ENCODE measurements at regions not wholly inside any gene's neighbourhood (a gene's known extent, or its start where the extent isn't known, plus 50 kb on each side); places are given as distances from the start of the nearest gene placed in this dataset.
"Not testable (repeated sequence)": the region's sequence is repeated elsewhere in the genome, so short reads cannot be mapped to it uniquely, and the experiment has no call there.

- no peak for DNase-seq
Measured at GRCh38 chr5:87784311-87784710, 371.6 kb upstream of the CCNH start.

GRCh38 chr5:87782916-87783315, 370.2 kb upstream of the CCNH start:
- no peak for DNase-seq

- no peak for DNase-seq
Measured at GRCh38 chr5:87781976-87782375, 369.2 kb upstream of the CCNH start.

GRCh38 chr5:87780831-87781760, 368.4 kb upstream of the CCNH start:
- DNase-seq = peak; percentile 96

GRCh38 chr5:87778876-87779275, 366.1 kb upstream of the CCNH start:
- DNase-seq = no peak

GRCh38 chr5:87777877-87778276, 365.1 kb upstream of the CCNH start:
- no peak for DNase-seq

- no peak for DNase-seq
Measured at GRCh38 chr5:87776785-87777184, 364.1 kb upstream of the CCNH start.

- not testable (repeated sequence) for DNase-seq
Measured at GRCh38 chr5:87776302-87776701, 363.6 kb upstream of the CCNH start.

- DNase-seq = no peak
Measured at GRCh38 chr5:87775228-87775627, 362.5 kb upstream of the CCNH start.

- no peak for DNase-seq
Measured at GRCh38 chr5:87774804-87775203, 362.1 kb upstream of the CCNH start.

- peak; percentile 29 for DNase-seq
Measured at GRCh38 chr5:87770601-87771121, 357.9 kb upstream of the CCNH start.

GRCh38 chr5:87770016-87770570, 357.4 kb upstream of the CCNH start:
- peak; percentile 17 for DNase-seq

GRCh38 chr5:87769157-87769556, 356.4 kb upstream of the CCNH start:
- DNase-seq = no peak

- no peak for DNase-seq
Measured at GRCh38 chr5:87768190-87768589, 355.5 kb upstream of the CCNH start.

- no peak for DNase-seq
Measured at GRCh38 chr5:87765009-87765408, 352.3 kb upstream of the CCNH start.

GRCh38 chr5:87762631-87763030, 349.9 kb upstream of the CCNH start:
- DNase-seq = no peak

- DNase-seq = no peak
Measured at GRCh38 chr5:87756951-87757350, 344.2 kb upstream of the CCNH start.

- DNase-seq = no peak
Measured at GRCh38 chr5:87755360-87755759, 342.6 kb upstream of the CCNH start.

GRCh38 chr5:87754009-87754757, 341.5 kb upstream of the CCNH start:
- DNase-seq = no peak

GRCh38 chr5:87752362-87752761, 339.6 kb upstream of the CCNH start:
- DNase-seq = no peak

GRCh38 chr5:87751824-87752223, 339.1 kb upstream of the CCNH start:
- no peak for DNase-seq

- no peak for DNase-seq
Measured at GRCh38 chr5:87746891-87747377, 334.2 kb upstream of the CCNH start.

GRCh38 chr5:87746341-87746740, 333.6 kb upstream of the CCNH start:
- no peak for DNase-seq

All from eye (tissue), 1 donor.